OCI-M2 (cell line): ENCODE measurements at regions not wholly inside any gene's neighbourhood (a gene's known extent, or its start where the extent isn't known, plus 50 kb on each side); places are given as distances from the start of the nearest gene placed in this dataset.

ENCODE experiments used
- DNase-seq: peaks from one replicate; lab custom pipeline; 2025; ENCODE audit not compliant: unreplicated experiment; lab: John Stamatoyannopoulos, UW

- DNase-seq = no peak
Measured at GRCh38 chr15:62922514-62922913, 120.0 kb upstream of the TPM1 start.

- no peak for DNase-seq
Measured at GRCh38 chr15:62925875-62926274, 116.7 kb upstream of the TPM1 start.

GRCh38 chr15:62927196-62927595 is 115.4 kb upstream of the TPM1 start:
- DNase-seq = no peak

- no peak for DNase-seq
Measured at GRCh38 chr15:62927836-62928235, 114.7 kb upstream of the TPM1 start.

GRCh38 chr15:62928242-62928999 is 114.1 kb upstream of the TPM1 start:
- no peak for DNase-seq

GRCh38 chr15:62929000-62929357 is 113.6 kb upstream of the TPM1 start:
- no peak for DNase-seq

- no peak for DNase-seq
Measured at GRCh38 chr15:62931650-62932049, 110.9 kb upstream of the TPM1 start.

GRCh38 chr15:62932436-62932835 is 110.1 kb upstream of the TPM1 start:
- no peak for DNase-seq

GRCh38 chr15:62933386-62933785 is 109.2 kb upstream of the TPM1 start:
- DNase-seq = no peak

GRCh38 chr15:62934236-62934971 is 108.1 kb upstream of the TPM1 start:
- no peak for DNase-seq

GRCh38 chr15:62935300-62936081 is 107.1 kb upstream of the TPM1 start:
- DNase-seq = no peak

- no peak for DNase-seq
Measured at GRCh38 chr15:62938825-62939224, 103.7 kb upstream of the TPM1 start.

GRCh38 chr15:62940093-62940754 is 102.3 kb upstream of the TPM1 start:
- no peak for DNase-seq

- no peak for DNase-seq
Measured at GRCh38 chr15:62940755-62941361, 101.7 kb upstream of the TPM1 start.

GRCh38 chr15:62941699-62942098 is 100.8 kb upstream of the TPM1 start:
- no peak for DNase-seq

- DNase-seq = no peak
Measured at GRCh38 chr15:62942428-62942827, 100.1 kb upstream of the TPM1 start.

- no peak for DNase-seq
Measured at GRCh38 chr15:62945063-62945462, 97.5 kb upstream of the TPM1 start.

GRCh38 chr15:62945760-62946159 is 96.8 kb upstream of the TPM1 start:
- no peak for DNase-seq

- no peak for DNase-seq
Measured at GRCh38 chr15:62946940-62947339, 95.6 kb upstream of the TPM1 start.

GRCh38 chr15:62950462-62950931 is 92.0 kb upstream of the TPM1 start:
- no peak for DNase-seq

GRCh38 chr15:62951481-62951880 is 91.1 kb upstream of the TPM1 start:
- no peak for DNase-seq
